GM23248 (cell line): ENCODE measurements at regions not wholly inside any gene's neighbourhood (a gene's known extent, or its start where the extent isn't known, plus 50 kb on each side); places are given as distances from the start of the nearest gene placed in this dataset.

ENCODE experiments used
- DNase-seq: peaks from one replicate; pipeline ENCODE4 v3.0.0-alpha.2; 2015
- H2AFZ ChIP-seq: fragments of 200-600 bp; sonication (generic); 2 replicates; pipeline ENCODE4 v1.6.1; 2016; ENCODE audit warnings: antibody characterized with exemption
- H3F3A ChIP-seq: fragments of 200-600 bp; sonication (generic); 2 replicates; pipeline ENCODE4 v1.6.1; 2016; ENCODE audit warnings: mild to moderate bottlenecking, antibody characterized with exemption, mixed run types; ENCODE audit not compliant: insufficient read depth
- H3K27ac ChIP-seq: fragments of 200-600 bp; sonication (generic); 2 replicates; pipeline ENCODE4 v1.5.1; 2016; ENCODE audit warnings: mild to moderate bottlenecking
- H3K27me3 ChIP-seq: fragments of 200-600 bp; sonication (generic); replicated peaks from 2 replicates; pipeline ENCODE4 v1.6.1; 2016; ENCODE audit warnings: mild to moderate bottlenecking; ENCODE audit not compliant: insufficient read depth
- H3K36me3 ChIP-seq: fragments of 200-600 bp; sonication (generic); 2 replicates; pipeline ENCODE4 v1.6.1; 2016; ENCODE audit warnings: low read depth, mild to moderate bottlenecking
- H3K4me1 ChIP-seq: fragments of 200-600 bp; sonication (generic); 2 replicates; pipeline ENCODE4 v1.6.1; 2016; ENCODE audit warnings: mild to moderate bottlenecking; ENCODE audit not compliant: insufficient read depth
- H3K4me2 ChIP-seq: fragments of 200-600 bp; sonication (generic); one replicate; pipeline ENCODE4 v1.6.1; 2016; ENCODE audit warnings: mild to moderate bottlenecking; ENCODE audit not compliant: unreplicated experiment
- H3K4me3 ChIP-seq: fragments of 200-600 bp; sonication (generic); 2 replicates; pipeline ENCODE4 v1.5.1; 2016; ENCODE audit warnings: mild to moderate bottlenecking
- H3K79me2 ChIP-seq: fragments of 200-600 bp; sonication (generic); 2 replicates; pipeline ENCODE4 v1.6.1; 2016; ENCODE audit warnings: mild to moderate bottlenecking; ENCODE audit not compliant: insufficient read depth
- H3K9ac ChIP-seq: fragments of 200-600 bp; sonication (generic); 2 replicates; pipeline ENCODE4 v1.6.1; 2016; ENCODE audit warnings: mild to moderate bottlenecking
- H3K9me2 ChIP-seq: fragments of 200-600 bp; sonication (generic); 2 replicates; pipeline ENCODE4 v1.6.1; 2016; ENCODE audit warnings: mixed run types, mild to moderate bottlenecking, moderate library complexity; ENCODE audit not compliant: insufficient read depth
- H3K9me3 ChIP-seq: fragments of 200-600 bp; sonication (generic); one replicate; pipeline ENCODE4 v1.6.1; 2017; ENCODE audit warnings: low read depth
- H4K20me1 ChIP-seq: fragments of 200-600 bp; sonication (generic); 2 replicates; pipeline ENCODE4 v1.6.0; 2016; ENCODE audit not compliant: insufficient read depth
- EZH2 ChIP-seq: fragments of 200-600 bp; sonication (generic); IDR thresholded peaks from 2 replicates; pipeline ENCODE4 v1.6.1; 2018; ENCODE audit warnings: antibody characterized with exemption, mild to moderate bottlenecking; ENCODE audit not compliant: insufficient read depth, poor library complexity, severe bottlenecking
- EZH2phosphoT487 ChIP-seq: fragments of 200-600 bp; sonication (generic); IDR thresholded peaks from 2 replicates; pipeline ENCODE4 v1.6.1; 2018; ENCODE audit warnings: antibody characterized with exemption, moderate library complexity, mild to moderate bottlenecking, low read depth; ENCODE audit not compliant: insufficient read depth
- WGBS, 2 experiments: methylation state at CpG; one replicate each; pipeline ENCODE4 v1.1.6; 2015 to 2017; ENCODE audit warnings: low lambda C conversion rate in 2 of 2, low coverage in 1 of 2; ENCODE audit errors: missing lambda C conversion rate in 2 of 2; 5-methylcytosine and 5-hydroxymethylcytosine counted together
- in situ Hi-C: fragments of 300-500 bp; cut with MboI; formaldehyde crosslinking; loops from 2 replicates; pipeline ENCODE4 v1.15.0; 2020

DNA sequence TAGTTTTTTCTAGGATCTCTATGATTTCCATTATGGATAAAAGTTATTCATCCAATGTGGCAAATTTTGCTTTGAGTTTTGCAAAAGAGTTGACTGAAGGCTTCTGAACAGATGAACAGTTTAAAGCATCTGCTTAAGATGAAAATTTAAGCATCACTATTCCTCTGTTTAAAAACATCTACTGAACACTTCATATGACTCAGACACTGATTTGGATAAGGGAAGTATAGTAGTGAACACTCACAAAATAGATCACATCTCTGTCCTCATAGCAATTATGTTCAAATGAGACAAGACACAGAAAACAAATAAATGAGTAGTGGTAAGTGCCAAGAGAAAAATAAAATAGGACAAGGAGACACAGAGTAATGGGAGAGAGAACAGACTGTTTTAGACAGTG lies 157.3 kb downstream of the MBL2 start:
- TF ChIP-seq EZH2, result no peak
- TF ChIP-seq EZH2phosphoT487, result no peak
- H3K4me3 ChIP-seq, result no peak overlapping the region
- H3K9me3 ChIP-seq, result no peaks in the 10 kb centered on the region
- H3K9me2 ChIP-seq, result no peaks in the 10 kb centered on the region
- H3K4me2 ChIP-seq, result no peak overlapping the region
- in situ Hi-C loops, result no loop called here
- H3K27me3 ChIP-seq, result no peaks in the 10 kb centered on the region
- peaks cover 17% of the 10 kb centered on the region for H3F3A ChIP-seq
- no peak overlapping the region for H2AFZ ChIP-seq
- no peaks in the 10 kb centered on the region for H3K79me2 ChIP-seq
- H3K27ac ChIP-seq, result peak overlapping the region; percentile 38
- H4K20me1 ChIP-seq, result no peaks in the 10 kb centered on the region
- peak; percentile 23 for DNase-seq
- peaks cover 35% of the 10 kb centered on the region for H3K4me1 ChIP-seq
- H3K9ac ChIP-seq, result no peak overlapping the region
- no peaks in the 10 kb centered on the region for H3K36me3 ChIP-seq

DNA sequence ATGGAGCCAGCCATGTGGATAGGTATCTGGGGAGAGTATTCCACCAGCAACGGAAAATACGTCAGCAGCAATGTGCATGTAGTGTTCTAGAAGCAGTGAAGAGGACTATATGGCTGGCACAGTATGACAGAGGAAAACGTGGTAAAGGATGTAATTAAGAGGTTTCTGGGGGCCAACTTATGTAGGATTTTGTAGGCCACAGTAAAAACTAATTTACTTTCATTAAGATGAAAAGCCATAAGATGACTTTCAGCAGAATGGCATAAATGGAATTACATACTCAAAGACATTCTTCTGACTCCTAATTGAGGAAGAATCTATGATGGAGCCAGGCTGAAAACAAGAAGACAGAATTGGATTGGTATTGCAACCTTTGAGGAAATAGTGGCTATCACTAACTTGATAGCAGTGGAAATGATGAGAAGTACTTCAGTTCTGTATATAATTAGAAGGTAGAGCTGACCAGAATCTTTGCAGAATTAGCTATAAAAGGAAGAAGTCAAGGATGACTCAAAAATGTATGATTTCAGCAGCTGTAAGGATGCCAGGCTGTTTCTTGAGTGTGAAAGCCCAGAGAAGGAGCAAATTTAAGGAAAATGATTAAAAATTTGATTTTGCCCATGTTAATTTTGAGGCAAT lies 156.7 kb downstream of the MBL2 start:
- peak overlapping the region; percentile 44 for H3K4me2 ChIP-seq
- no peaks in the 10 kb centered on the region for H3K79me2 ChIP-seq
- WGBS, 2 experiments, result 74 to 75% methylated on average over 3 of the region's 3 CpGs
- H2AFZ ChIP-seq, result peak overlapping the region; percentile 36
- no peaks in the 10 kb centered on the region for H3K9me2 ChIP-seq
- H3K9ac ChIP-seq, result no peak overlapping the region
- peak; percentile 77 for DNase-seq
- H3F3A ChIP-seq, result peaks cover 19% of the 10 kb centered on the region
- no peak overlapping the region for H3K4me3 ChIP-seq
- peak overlapping the region; percentile 38 for H3K27ac ChIP-seq
- TF ChIP-seq EZH2phosphoT487, result no peak
- TF ChIP-seq EZH2, result no peak
- no peaks in the 10 kb centered on the region for H3K36me3 ChIP-seq
- peaks cover 41% of the 10 kb centered on the region for H3K4me1 ChIP-seq
- in situ Hi-C loops, result no loop called here
- H3K9me3 ChIP-seq, result no peaks in the 10 kb centered on the region
- H4K20me1 ChIP-seq, result no peaks in the 10 kb centered on the region
- H3K27me3 ChIP-seq, result no peaks in the 10 kb centered on the region

DNA sequence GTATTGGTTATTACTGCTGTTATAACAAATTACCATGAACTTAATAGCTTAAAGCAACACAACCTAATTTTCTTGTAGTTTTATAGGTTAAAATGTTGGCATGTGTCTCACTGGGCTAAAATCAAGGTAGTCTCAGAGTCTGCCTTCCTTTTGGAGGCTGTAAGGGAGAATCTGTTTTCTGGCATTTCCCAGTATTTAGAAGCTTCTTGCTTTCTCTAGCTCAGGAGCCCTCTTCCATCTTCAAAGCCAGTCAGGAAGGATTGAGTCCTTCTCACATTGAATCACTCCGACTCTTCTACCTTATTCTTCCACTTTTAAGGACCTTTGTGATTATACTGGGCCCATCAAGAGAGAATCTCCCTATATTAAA lies 156.2 kb downstream of the MBL2 start:
- peak; percentile 22 for DNase-seq
- Histone ChIP-seq H3K4me2 (peak overlapping the region; percentile 44), H3K4me1 (peaks cover 46% of the 10 kb centered on the region), H2AFZ (peak overlapping the region; percentile 36), H3K9ac (no peak overlapping the region), H3K36me3 (no peaks in the 10 kb centered on the region), H3F3A (peaks cover 24% of the 10 kb centered on the region), H3K79me2 (no peaks in the 10 kb centered on the region), H3K4me3 (no peak overlapping the region), H3K27ac (peak overlapping the region; percentile 38), H4K20me1 (no peaks in the 10 kb centered on the region), H3K9me3 (no peaks in the 10 kb centered on the region), H3K9me2 (no peaks in the 10 kb centered on the region), H3K27me3 (no peaks in the 10 kb centered on the region)
- TF ChIP-seq EZH2phosphoT487 (no peak), EZH2 (no peak)
- in situ Hi-C loops, result no loop called here
- 57 to 76% methylated on average over 1 of the region's 1 CpG for WGBS, 2 experiments

DNA sequence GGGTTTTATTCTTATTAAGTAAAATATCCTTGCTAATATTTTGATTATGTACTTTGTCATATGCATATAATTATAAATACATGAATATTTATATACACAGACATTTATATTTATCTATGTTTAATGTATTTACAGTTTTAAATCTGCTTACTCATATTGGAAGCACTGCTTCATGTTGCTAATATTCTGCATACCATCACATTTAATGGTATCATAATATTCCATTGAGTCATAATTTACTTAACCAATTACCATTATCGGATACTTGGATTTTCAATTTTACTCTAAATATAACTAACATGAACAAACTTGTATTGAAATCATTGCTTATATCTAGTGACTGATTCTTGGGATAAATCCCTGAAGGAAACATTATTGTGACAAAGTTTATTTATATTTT lies 155.2 kb downstream of the MBL2 start:
- Histone ChIP-seq H3K9me3 (no peaks in the 10 kb centered on the region), H3K4me2 (peak overlapping the region; percentile 54), H3K4me3 (no peak overlapping the region), H3K9ac (no peak overlapping the region), H3K27ac (no peak overlapping the region), H4K20me1 (no peaks in the 10 kb centered on the region), H3K27me3 (no peaks in the 10 kb centered on the region), H2AFZ (no peak overlapping the region), H3K4me1 (peaks cover 54% of the 10 kb centered on the region), H3K36me3 (no peaks in the 10 kb centered on the region), H3K9me2 (no peaks in the 10 kb centered on the region), H3F3A (peaks cover 33% of the 10 kb centered on the region), H3K79me2 (no peaks in the 10 kb centered on the region)
- 3 to 4% methylated on average over 1 of the region's 1 CpG for WGBS, 2 experiments
- peak; percentile 49 for DNase-seq
- TF ChIP-seq EZH2phosphoT487 (no peak), EZH2 (no peak)
- in situ Hi-C loops, result no loop called here

GRCh38 chr10:52619052-52619451 lies 153.5 kb downstream of the MBL2 start:
- H3K9ac ChIP-seq, result no peak overlapping the region
- H3K79me2 ChIP-seq, result no peaks in the 10 kb centered on the region
- no peak for TF ChIP-seq EZH2phosphoT487
- no peak for TF ChIP-seq EZH2
- peaks cover 61% of the 10 kb centered on the region for H3K4me1 ChIP-seq
- no peaks in the 10 kb centered on the region for H3K9me3 ChIP-seq
- H3K27ac ChIP-seq, result no peak overlapping the region
- no peaks in the 10 kb centered on the region for H3K9me2 ChIP-seq
- H3K4me2 ChIP-seq, result no peak overlapping the region
- H4K20me1 ChIP-seq, result no peaks in the 10 kb centered on the region
- 97 to 100% methylated on average over 1 of the region's 1 CpG for WGBS, 2 experiments
- H3K36me3 ChIP-seq, result no peaks in the 10 kb centered on the region
- in situ Hi-C loops, result no loop called here
- no peak overlapping the region for H2AFZ ChIP-seq
- no peaks in the 10 kb centered on the region for H3K27me3 ChIP-seq
- no peak for DNase-seq
- peaks cover 33% of the 10 kb centered on the region for H3F3A ChIP-seq
- H3K4me3 ChIP-seq, result no peak overlapping the region
